ENCODE measurements at regions not wholly inside any gene's neighbourhood (a gene's known extent, or its start where the extent isn't known, plus 50 kb on each side); places are given as distances from the start of the nearest gene placed in this dataset.

- TF ChIP-seq, protein P1, sequence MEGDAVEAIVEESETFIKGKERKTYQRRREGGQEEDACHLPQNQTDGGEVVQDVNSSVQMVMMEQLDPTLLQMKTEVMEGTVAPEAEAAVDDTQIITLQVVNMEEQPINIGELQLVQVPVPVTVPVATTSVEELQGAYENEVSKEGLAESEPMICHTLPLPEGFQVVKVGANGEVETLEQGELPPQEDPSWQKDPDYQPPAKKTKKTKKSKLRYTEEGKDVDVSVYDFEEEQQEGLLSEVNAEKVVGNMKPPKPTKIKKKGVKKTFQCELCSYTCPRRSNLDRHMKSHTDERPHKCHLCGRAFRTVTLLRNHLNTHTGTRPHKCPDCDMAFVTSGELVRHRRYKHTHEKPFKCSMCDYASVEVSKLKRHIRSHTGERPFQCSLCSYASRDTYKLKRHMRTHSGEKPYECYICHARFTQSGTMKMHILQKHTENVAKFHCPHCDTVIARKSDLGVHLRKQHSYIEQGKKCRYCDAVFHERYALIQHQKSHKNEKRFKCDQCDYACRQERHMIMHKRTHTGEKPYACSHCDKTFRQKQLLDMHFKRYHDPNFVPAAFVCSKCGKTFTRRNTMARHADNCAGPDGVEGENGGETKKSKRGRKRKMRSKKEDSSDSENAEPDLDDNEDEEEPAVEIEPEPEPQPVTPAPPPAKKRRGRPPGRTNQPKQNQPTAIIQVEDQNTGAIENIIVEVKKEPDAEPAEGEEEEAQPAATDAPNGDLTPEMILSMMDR (IDR thresholded peaks at IDR 0.05), result no peak
- TF ChIP-seq POLR2A (IDR thresholded peaks at IDR 0.05) (no peak), POLR2AphosphoS5 (IDR thresholded peaks at IDR 0.05; ENCODE audit: insufficient read depth in 1 of 2, low read depth in 1 of 2) (no peak)
Observed at GRCh38 chr11:123377355-123377754, 52.7 kb upstream of the GRAMD1B start.
